Neutrophil (primary cell): ENCODE measurements at regions not wholly inside any gene's neighbourhood (a gene's known extent, or its start where the extent isn't known, plus 50 kb on each side); places are given as distances from the start of the nearest gene placed in this dataset.

Source experiments
- H3K27ac ChIP-seq: fragments of 200-600 bp; sonication (generic); 2 replicates; pipeline ENCODE4 v1.5.1; 2016; ENCODE audit warnings: mild to moderate bottlenecking, moderate library complexity
- H3K27me3 ChIP-seq: fragments of 200-600 bp; sonication (generic); 2 replicates; pipeline ENCODE4 v1.6.0; 2016; ENCODE audit warnings: mild to moderate bottlenecking
- H3K36me3 ChIP-seq: fragments of 200-600 bp; sonication (generic); 2 replicates; pipeline ENCODE4 v1.5.1; 2017
- H3K4me1 ChIP-seq, 2 experiments: fragments of 200-600 bp in 1 of 2; sonication (generic) in 1 of 2; 1 replicate in 1 of 2; 2 replicates in 1 of 2; pipeline versions ENCODE4 v1.5.1 to v1.6.1; 2013 to 2016; ENCODE audit warnings: low read depth in 1 of 2, low read length in 1 of 2, mild to moderate bottlenecking in 1 of 2, moderate library complexity in 1 of 2; ENCODE audit not compliant: control insufficient read depth in 1 of 2, insufficient read depth in 1 of 2
- H3K4me3 ChIP-seq, 2 experiments: fragments of 200-600 bp in 1 of 2; sonication (generic) in 1 of 2; 1 replicate in 1 of 2; 2 replicates in 1 of 2; pipeline ENCODE4 v1.5.1; 2013 to 2016; ENCODE audit warnings: low read depth in 1 of 2, low read length in 1 of 2, mild to moderate bottlenecking in 1 of 2, moderate library complexity in 1 of 2
- H3K9me3 ChIP-seq: fragments of 200-600 bp; sonication (generic); 2 replicates; pipeline ENCODE4 v1.5.1; 2016
- TF ChIP-seq, protein P1 (sequence below): fragments of 200-600 bp; sonication (generic); IDR thresholded peaks from 2 replicates; pipeline ENCODE4 v1.5.1; 2016; ENCODE audit warnings: antibody characterized with exemption

DNA sequence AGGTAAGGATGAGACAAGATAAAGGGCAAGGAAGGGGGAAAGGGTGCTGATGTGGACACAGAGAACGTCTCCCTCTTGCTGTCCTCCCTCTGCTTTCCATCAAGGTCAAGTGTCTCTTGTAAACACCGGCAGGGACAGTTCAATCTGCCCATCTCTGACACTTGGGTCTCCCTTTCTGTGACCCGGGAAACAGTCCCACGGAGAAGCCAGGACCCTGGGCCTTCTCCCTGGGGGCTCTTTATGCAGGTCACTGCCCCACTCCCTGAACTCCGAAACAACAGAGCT lies 254.3 kb downstream of the LTN1 start:
- TF ChIP-seq, protein P1, sequence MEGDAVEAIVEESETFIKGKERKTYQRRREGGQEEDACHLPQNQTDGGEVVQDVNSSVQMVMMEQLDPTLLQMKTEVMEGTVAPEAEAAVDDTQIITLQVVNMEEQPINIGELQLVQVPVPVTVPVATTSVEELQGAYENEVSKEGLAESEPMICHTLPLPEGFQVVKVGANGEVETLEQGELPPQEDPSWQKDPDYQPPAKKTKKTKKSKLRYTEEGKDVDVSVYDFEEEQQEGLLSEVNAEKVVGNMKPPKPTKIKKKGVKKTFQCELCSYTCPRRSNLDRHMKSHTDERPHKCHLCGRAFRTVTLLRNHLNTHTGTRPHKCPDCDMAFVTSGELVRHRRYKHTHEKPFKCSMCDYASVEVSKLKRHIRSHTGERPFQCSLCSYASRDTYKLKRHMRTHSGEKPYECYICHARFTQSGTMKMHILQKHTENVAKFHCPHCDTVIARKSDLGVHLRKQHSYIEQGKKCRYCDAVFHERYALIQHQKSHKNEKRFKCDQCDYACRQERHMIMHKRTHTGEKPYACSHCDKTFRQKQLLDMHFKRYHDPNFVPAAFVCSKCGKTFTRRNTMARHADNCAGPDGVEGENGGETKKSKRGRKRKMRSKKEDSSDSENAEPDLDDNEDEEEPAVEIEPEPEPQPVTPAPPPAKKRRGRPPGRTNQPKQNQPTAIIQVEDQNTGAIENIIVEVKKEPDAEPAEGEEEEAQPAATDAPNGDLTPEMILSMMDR, result no peak
- no peaks in the 10 kb centered on the region for H3K4me1 ChIP-seq
- no peaks in the 10 kb centered on the region for H3K36me3 ChIP-seq
- no peaks in the 10 kb centered on the region for H3K9me3 ChIP-seq
- H3K27ac ChIP-seq, result no peak overlapping the region
- no peak overlapping the region for H3K4me3 ChIP-seq
- no peaks in the 10 kb centered on the region for H3K27me3 ChIP-seq

DNA sequence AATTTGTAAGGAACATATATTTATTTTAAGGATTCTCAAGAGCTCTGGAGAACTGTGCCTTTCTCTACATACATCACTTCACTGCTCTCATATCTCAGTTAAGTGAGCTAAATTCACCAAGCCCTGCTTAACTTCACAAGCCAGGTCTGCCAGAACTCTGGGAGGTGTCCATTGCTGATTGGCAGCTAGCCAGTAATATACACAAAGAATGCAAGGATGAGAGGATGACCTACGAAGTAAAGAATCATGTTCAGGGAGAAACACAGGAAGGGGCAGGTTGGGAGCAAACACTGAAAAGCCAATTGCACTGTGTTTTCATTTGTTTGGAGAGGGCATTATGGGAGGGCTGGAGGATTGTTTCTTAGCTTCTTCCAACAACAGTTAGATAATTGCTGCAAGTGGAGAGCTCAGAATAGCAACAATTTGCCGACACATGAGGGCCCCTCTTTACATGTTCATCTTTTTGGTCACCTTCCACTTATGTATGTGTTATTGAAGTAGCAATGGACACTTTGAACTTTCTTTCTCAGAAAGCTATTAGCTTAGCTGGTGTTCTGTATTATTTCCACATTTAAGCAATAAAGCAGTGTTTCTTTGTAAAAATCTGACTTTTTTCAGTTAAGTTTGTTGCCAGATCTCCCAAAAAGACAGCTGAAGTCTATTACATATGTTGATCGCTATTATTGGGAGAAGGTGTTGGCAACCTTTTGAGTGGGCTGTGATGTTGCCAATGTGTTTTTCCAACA lies 254.8 kb downstream of the LTN1 start:
- Histone ChIP-seq H3K36me3 (no peaks in the 10 kb centered on the region), H3K27me3 (no peaks in the 10 kb centered on the region), H3K9me3 (no peaks in the 10 kb centered on the region), H3K4me3 (no peak overlapping the region), H3K27ac (no peak overlapping the region), H3K4me1 (no peaks in the 10 kb centered on the region)
- TF ChIP-seq, protein P1, result no peak

DNA sequence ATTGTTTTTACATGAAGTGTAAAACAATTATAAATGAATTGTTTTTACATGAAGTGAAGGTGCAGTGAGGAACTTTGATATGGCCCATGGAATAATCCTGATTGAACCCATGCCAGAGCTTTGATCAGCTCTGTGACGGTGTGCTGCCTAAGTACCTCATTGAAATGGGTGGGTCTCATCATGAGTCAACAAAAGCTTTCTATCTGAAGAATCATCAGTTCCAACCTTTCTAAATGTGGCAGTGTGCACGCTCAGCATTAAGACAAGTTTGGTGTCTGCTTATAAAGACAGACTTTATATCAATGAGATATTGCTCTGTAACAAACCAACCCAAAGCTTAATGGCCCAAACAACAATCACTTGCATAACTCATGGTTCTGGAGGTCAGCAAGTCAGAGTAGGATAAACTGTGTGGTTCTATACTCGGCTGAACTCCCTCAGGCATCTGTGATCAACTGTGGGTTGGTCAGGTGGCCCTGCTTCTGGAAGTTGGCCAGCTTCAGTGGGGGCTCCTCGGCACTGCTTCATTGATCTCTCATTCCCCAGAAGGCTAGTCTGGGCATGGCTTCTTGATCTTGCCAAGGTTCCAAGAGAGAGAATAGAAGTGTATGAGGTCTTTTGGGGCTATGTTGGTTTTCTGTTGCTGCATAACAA lies 258.0 kb downstream of the LTN1 start:
- TF ChIP-seq, protein P1, result no peak

DNA sequence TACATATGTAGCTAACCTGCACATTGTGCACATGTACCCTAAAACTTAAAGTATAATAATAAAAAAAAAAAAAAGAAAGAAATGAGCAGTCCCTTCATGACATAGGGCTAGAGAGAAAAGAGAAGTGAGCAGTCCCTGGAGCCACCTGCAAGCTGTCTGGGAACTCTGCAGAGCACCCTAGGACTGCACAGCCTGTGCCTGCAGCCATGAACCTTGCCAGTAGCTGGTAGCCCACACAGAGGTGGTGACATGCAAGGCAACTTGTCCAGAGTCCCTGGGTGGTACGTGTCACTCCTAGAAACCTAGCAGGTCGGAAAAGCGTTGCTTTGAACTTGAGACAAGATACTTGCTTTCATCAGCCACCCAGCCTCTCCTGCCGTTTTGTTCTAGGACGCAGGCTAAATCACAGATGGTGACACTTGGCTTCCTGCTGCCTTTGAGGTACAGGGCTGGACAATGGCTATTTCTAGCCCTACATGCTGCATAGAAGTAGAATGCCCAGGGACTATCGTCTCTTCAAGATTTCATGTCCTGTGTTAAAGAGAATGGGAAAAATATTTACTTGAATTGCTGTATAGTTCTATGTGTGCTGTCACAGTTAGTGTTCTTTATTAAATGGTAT lies 260.9 kb downstream of the LTN1 start:
- Histone ChIP-seq H3K27ac (no peak overlapping the region), H3K4me3 (no peak overlapping the region), H3K4me1 (no peaks in the 10 kb centered on the region), H3K36me3 (no peaks in the 10 kb centered on the region), H3K9me3 (no peaks in the 10 kb centered on the region), H3K27me3 (no peaks in the 10 kb centered on the region)
- TF ChIP-seq, protein P1, result no peak

More for the DNA sequence above, 258.0 kb downstream of the LTN1 start:
- Histone ChIP-seq H3K36me3 (no peaks in the 10 kb centered on the region), H3K4me3 (no peak overlapping the region), H3K9me3 (no peaks in the 10 kb centered on the region), H3K27me3 (no peaks in the 10 kb centered on the region), H3K4me1 (no peaks in the 10 kb centered on the region), H3K27ac (no peak overlapping the region)

DNA sequence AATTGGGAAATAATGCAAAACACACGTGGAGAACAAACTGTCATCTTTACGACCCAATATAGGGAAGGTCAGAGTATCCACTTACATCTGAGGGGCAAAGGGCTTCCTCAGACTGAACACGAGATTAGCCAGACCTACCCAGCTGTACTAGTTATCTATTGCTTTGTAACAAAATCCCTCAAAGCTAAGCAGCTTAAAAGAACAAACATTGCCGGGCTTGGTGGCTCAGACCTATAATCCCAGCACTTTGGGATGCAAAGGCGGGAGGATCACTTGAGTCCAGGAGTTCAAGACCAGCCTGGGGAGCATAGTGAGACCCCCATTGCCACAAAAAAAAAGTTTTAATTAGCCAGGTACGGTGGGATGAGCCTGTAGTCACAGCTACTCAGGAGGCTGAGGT lies 262.8 kb downstream of the LTN1 start:
- no peak overlapping the region for H3K27ac ChIP-seq
- H3K4me3 ChIP-seq, result no peak overlapping the region
- no peaks in the 10 kb centered on the region for H3K27me3 ChIP-seq
- TF ChIP-seq, protein P1, result no peak
- H3K4me1 ChIP-seq, result no peaks in the 10 kb centered on the region
- no peaks in the 10 kb centered on the region for H3K9me3 ChIP-seq
- H3K36me3 ChIP-seq, result no peaks in the 10 kb centered on the region
